ENCODE measurements at regions not wholly inside any gene's neighbourhood (a gene's known extent, or its start where the extent isn't known, plus 50 kb on each side); places are given as distances from the start of the nearest gene placed in this dataset.

GRCh38 chr20:12715991-12716680 lies 292.6 kb upstream of the SPTLC3 start:
- H3K4me1 ChIP-seq (ENCODE audit: control insufficient read depth, extremely low read depth, insufficient read depth, low read length), result peaks cover 7% of the 10 kb centered on the region
- H3K27me3 ChIP-seq (ENCODE audit: control insufficient read depth, extremely low read depth, insufficient read depth, low read length), result no peaks in the 10 kb centered on the region
- no peak overlapping the region for H3K4me3 ChIP-seq (ENCODE audit: control insufficient read depth in 2 of 3, extremely low read depth in 1 of 3, insufficient read depth in 2 of 3, low read depth in 1 of 3, low read length in 3 of 3)
- H3K4me2 ChIP-seq (ENCODE audit: control insufficient read depth, extremely low read depth, insufficient read depth, low read depth, low read length), result no peak overlapping the region
- FAIRE-seq (no peak), DNase-seq (ENCODE audit: low read depth, low spot score) (no peak)
- no peak overlapping the region for H3K9ac ChIP-seq (ENCODE audit: control insufficient read depth, extremely low read depth, insufficient read depth, low read length)
- H3K27ac ChIP-seq (ENCODE audit: control insufficient read depth, insufficient read depth, low read length), result no peak overlapping the region
- no peaks in the 10 kb centered on the region for H3K79me2 ChIP-seq (ENCODE audit: control insufficient read depth, insufficient read depth, low read length)
- dilution Hi-C loops (cut with MboI; ENCODE audit: extremely low pct_ligation_motif_present, low sequenced_read_pairs), result no loop called here
- no peaks in the 10 kb centered on the region for H4K20me1 ChIP-seq (ENCODE audit: control insufficient read depth, extremely low read depth, insufficient read depth, low read length)
- no peak overlapping the region for H2AFZ ChIP-seq (ENCODE audit: control insufficient read depth, low read length)
- no peaks in the 10 kb centered on the region for H3K36me3 ChIP-seq (ENCODE audit: control insufficient read depth in 2 of 2, extremely low read depth in 1 of 2, insufficient read depth in 2 of 2, low read length in 2 of 2)
- no peaks in the 10 kb centered on the region for H3K9me1 ChIP-seq (ENCODE audit: control insufficient read depth, extremely low read depth, insufficient read depth, low read length)
- no peaks in the 10 kb centered on the region for H3K9me3 ChIP-seq (ENCODE audit: control insufficient read depth, low read depth, low read length)
- TF ChIP-seq EZH2 (IDR thresholded peaks at IDR 0.05; ENCODE audit: low read length), result no peak

- H3K4me3 ChIP-seq (ENCODE audit: control insufficient read depth in 2 of 3, extremely low read depth in 1 of 3, insufficient read depth in 2 of 3, low read depth in 1 of 3, low read length in 3 of 3), result no peak overlapping the region
- no peaks in the 10 kb centered on the region for H3K27me3 ChIP-seq (ENCODE audit: control insufficient read depth, extremely low read depth, insufficient read depth, low read length)
- TF ChIP-seq CTCF (optimal IDR thresholded peaks at IDR 0.05 in 1 of 3, IDR thresholded peaks at IDR 0.05 in 1 of 3, conservative IDR thresholded peaks at IDR 0.05 in 1 of 3; ENCODE audit: extremely low read depth in 1 of 3, insufficient read depth in 2 of 3, low read length in 3 of 3) (no peak), EZH2 (IDR thresholded peaks at IDR 0.05; ENCODE audit: low read length) (no peak)
- FAIRE-seq (no peak), DNase-seq (ENCODE audit: low read depth, low spot score) (no peak)
- no peaks in the 10 kb centered on the region for H3K36me3 ChIP-seq (ENCODE audit: control insufficient read depth in 2 of 2, extremely low read depth in 1 of 2, insufficient read depth in 2 of 2, low read length in 2 of 2)
- H3K9ac ChIP-seq (ENCODE audit: control insufficient read depth, extremely low read depth, insufficient read depth, low read length), result no peak overlapping the region
- no peak overlapping the region for H2AFZ ChIP-seq (ENCODE audit: control insufficient read depth, low read length)
- no peak overlapping the region for H3K27ac ChIP-seq (ENCODE audit: control insufficient read depth, insufficient read depth, low read length)
- no peaks in the 10 kb centered on the region for H3K79me2 ChIP-seq (ENCODE audit: control insufficient read depth, insufficient read depth, low read length)
- H3K9me3 ChIP-seq (ENCODE audit: control insufficient read depth, low read depth, low read length), result no peaks in the 10 kb centered on the region
- dilution Hi-C loops (cut with MboI; ENCODE audit: extremely low pct_ligation_motif_present, low sequenced_read_pairs), result no loop called here
- H3K4me2 ChIP-seq (ENCODE audit: control insufficient read depth, extremely low read depth, insufficient read depth, low read depth, low read length), result no peak overlapping the region
- no peaks in the 10 kb centered on the region for H4K20me1 ChIP-seq (ENCODE audit: control insufficient read depth, extremely low read depth, insufficient read depth, low read length)
- H3K4me1 ChIP-seq (ENCODE audit: control insufficient read depth, extremely low read depth, insufficient read depth, low read length), result peaks cover 7% of the 10 kb centered on the region
- H3K9me1 ChIP-seq (ENCODE audit: control insufficient read depth, extremely low read depth, insufficient read depth, low read length), result no peaks in the 10 kb centered on the region
Measured at GRCh38 chr20:12717061-12717460, 291.7 kb upstream of the SPTLC3 start.

- H3K9me1 ChIP-seq (ENCODE audit: control insufficient read depth, extremely low read depth, insufficient read depth, low read length), result no peaks in the 10 kb centered on the region
- no peaks in the 10 kb centered on the region for H3K27me3 ChIP-seq (ENCODE audit: control insufficient read depth, extremely low read depth, insufficient read depth, low read length)
- peaks cover 7% of the 10 kb centered on the region for H3K4me1 ChIP-seq (ENCODE audit: control insufficient read depth, extremely low read depth, insufficient read depth, low read length)
- H3K4me3 ChIP-seq (ENCODE audit: control insufficient read depth in 2 of 3, extremely low read depth in 1 of 3, insufficient read depth in 2 of 3, low read depth in 1 of 3, low read length in 3 of 3), result no peak overlapping the region
- no peak for TF ChIP-seq CTCF (optimal IDR thresholded peaks at IDR 0.05 in 1 of 3, IDR thresholded peaks at IDR 0.05 in 1 of 3, conservative IDR thresholded peaks at IDR 0.05 in 1 of 3; ENCODE audit: extremely low read depth in 1 of 3, insufficient read depth in 2 of 3, low read length in 3 of 3)
- no peak for TF ChIP-seq EZH2 (IDR thresholded peaks at IDR 0.05; ENCODE audit: low read length)
- no peak overlapping the region for H3K9ac ChIP-seq (ENCODE audit: control insufficient read depth, extremely low read depth, insufficient read depth, low read length)
- H3K27ac ChIP-seq (ENCODE audit: control insufficient read depth, insufficient read depth, low read length), result no peak overlapping the region
- H2AFZ ChIP-seq (ENCODE audit: control insufficient read depth, low read length), result no peak overlapping the region
- no peaks in the 10 kb centered on the region for H3K36me3 ChIP-seq (ENCODE audit: control insufficient read depth in 2 of 2, extremely low read depth in 1 of 2, insufficient read depth in 2 of 2, low read length in 2 of 2)
- no peaks in the 10 kb centered on the region for H3K9me3 ChIP-seq (ENCODE audit: control insufficient read depth, low read depth, low read length)
- no peak overlapping the region for H3K4me2 ChIP-seq (ENCODE audit: control insufficient read depth, extremely low read depth, insufficient read depth, low read depth, low read length)
- no peaks in the 10 kb centered on the region for H4K20me1 ChIP-seq (ENCODE audit: control insufficient read depth, extremely low read depth, insufficient read depth, low read length)
- H3K79me2 ChIP-seq (ENCODE audit: control insufficient read depth, insufficient read depth, low read length), result no peaks in the 10 kb centered on the region
- no peak for DNase-seq (ENCODE audit: low read depth, low spot score)
- no peak for FAIRE-seq
- dilution Hi-C loops (cut with MboI; ENCODE audit: extremely low pct_ligation_motif_present, low sequenced_read_pairs), result no loop called here
Measured at GRCh38 chr20:12718619-12719018, 290.2 kb upstream of the SPTLC3 start.
